Tibial nerve (tissue), 4 donors: ENCODE measurements at regions not wholly inside any gene's neighbourhood (a gene's known extent, or its start where the extent isn't known, plus 50 kb on each side); places are given as distances from the start of the nearest gene placed in this dataset.

Experiments used
- DNase-seq, 2 donors: peaks; one replicate each; pipeline ENCODE4 v3.0.0-alpha.2; 2019; ENCODE audit warnings: low spot score in 2 of 2
- H3K27ac ChIP-seq, 4 donors: fragments of 200-600 bp; sonication (generic) in 3 of 4; one replicate each; pipeline ENCODE4 v1.5.1; 2017 to 2019; ENCODE audit warnings: mild to moderate bottlenecking in 1 of 4
- H3K27me3 ChIP-seq, 2 donors: fragments of 200-600 bp; sonication (generic) in 1 of 2; one replicate each; pipeline versions ENCODE4 v1.5.1 to v1.6.0; 2017 to 2019
- H3K36me3 ChIP-seq, 3 donors: fragments of 200-600 bp; sonication (generic); one replicate each; pipeline ENCODE4 v1.5.1; 2018 to 2019
- H3K4me1 ChIP-seq, 4 donors: fragments of 200-600 bp; sonication (generic) in 3 of 4; one replicate each; pipeline ENCODE4 v1.5.1; 2017 to 2019
- H3K4me3 ChIP-seq, 4 donors: fragments of 200-600 bp; sonication (generic) in 3 of 4; one replicate each; pipeline ENCODE4 v1.5.1; 2017 to 2019; ENCODE audit warnings: mild to moderate bottlenecking in 1 of 4, moderate library complexity in 1 of 4
- H3K9me3 ChIP-seq, 4 donors: fragments of 200-600 bp; sonication (generic) in 3 of 4; one replicate each; pipeline ENCODE4 v1.5.1; 2017 to 2019
- EP300 ChIP-seq, 2 donors: sonication (generic); formaldehyde crosslinking; IDR thresholded peaks; one replicate each; pipeline ENCODE4 v1.6.1; 2017; ENCODE audit warnings: antibody characterized with exemption in 2 of 2, mild to moderate bottlenecking in 1 of 2
- POLR2A ChIP-seq, 2 donors: fragments of 450-650 bp; IDR thresholded peaks; one replicate each; pipeline ENCODE4 v1.6.1; 2017; ENCODE audit warnings: antibody characterized with exemption in 2 of 2, mild to moderate bottlenecking in 2 of 2, moderate library complexity in 2 of 2
- WGBS, 2 donors: methylation state at CpG; one replicate each; pipeline ENCODE4 v1.1.5; 2018; 5-methylcytosine and 5-hydroxymethylcytosine counted together
- TF ChIP-seq, protein P1 (sequence below), 5 experiments: fragments of 200-600 bp in 3 of 5; fragments of 450-650 bp in 2 of 5; sonication (generic) in 3 of 5; IDR thresholded peaks; one replicate each; pipeline ENCODE4 v1.5.1; 2016 to 2019; ENCODE audit warnings: antibody characterized with exemption in 5 of 5, mild to moderate bottlenecking in 3 of 5, moderate library complexity in 2 of 5

DNA sequence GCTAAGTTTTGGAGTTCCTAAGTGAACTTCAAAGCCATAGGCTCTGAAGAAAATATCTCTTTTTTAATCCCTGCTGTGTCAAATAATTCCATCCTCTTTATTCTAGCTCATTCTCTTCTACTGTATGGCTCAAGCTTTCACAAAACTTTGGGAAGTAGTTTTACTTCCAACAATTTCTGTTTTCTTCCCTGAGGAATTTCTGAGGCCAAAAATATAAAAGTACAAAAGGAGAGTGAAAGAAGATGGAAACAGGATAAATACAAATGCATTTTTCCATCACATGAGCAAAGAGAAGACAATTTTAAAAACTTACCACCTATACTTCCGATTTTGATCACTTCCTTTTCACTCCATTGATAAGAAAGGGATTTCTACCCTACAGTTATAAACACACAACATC is 585.7 kb upstream of the DAB2 start:
- Histone ChIP-seq H3K36me3 (no peaks in the 10 kb centered on the region), H3K4me3 (no peak overlapping the region), H3K4me1 (no peaks in the 10 kb centered on the region), H3K27me3 (no peaks in the 10 kb centered on the region), H3K9me3 (peaks cover 0 to 11% (median 1%) of the 10 kb centered on the region in 4 donors), H3K27ac (no peak overlapping the region)
- TF ChIP-seq EP300 (IDR thresholded peaks at IDR 0.05) (no peak), POLR2A (IDR thresholded peaks at IDR 0.05) (no peak)
- TF ChIP-seq, protein P1, sequence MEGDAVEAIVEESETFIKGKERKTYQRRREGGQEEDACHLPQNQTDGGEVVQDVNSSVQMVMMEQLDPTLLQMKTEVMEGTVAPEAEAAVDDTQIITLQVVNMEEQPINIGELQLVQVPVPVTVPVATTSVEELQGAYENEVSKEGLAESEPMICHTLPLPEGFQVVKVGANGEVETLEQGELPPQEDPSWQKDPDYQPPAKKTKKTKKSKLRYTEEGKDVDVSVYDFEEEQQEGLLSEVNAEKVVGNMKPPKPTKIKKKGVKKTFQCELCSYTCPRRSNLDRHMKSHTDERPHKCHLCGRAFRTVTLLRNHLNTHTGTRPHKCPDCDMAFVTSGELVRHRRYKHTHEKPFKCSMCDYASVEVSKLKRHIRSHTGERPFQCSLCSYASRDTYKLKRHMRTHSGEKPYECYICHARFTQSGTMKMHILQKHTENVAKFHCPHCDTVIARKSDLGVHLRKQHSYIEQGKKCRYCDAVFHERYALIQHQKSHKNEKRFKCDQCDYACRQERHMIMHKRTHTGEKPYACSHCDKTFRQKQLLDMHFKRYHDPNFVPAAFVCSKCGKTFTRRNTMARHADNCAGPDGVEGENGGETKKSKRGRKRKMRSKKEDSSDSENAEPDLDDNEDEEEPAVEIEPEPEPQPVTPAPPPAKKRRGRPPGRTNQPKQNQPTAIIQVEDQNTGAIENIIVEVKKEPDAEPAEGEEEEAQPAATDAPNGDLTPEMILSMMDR (IDR thresholded peaks at IDR 0.05), result no peak
- no peak for DNase-seq
- WGBS, 2 donors, result 0 to 72% methylated on average over 1 of the region's 1 CpG

DNA sequence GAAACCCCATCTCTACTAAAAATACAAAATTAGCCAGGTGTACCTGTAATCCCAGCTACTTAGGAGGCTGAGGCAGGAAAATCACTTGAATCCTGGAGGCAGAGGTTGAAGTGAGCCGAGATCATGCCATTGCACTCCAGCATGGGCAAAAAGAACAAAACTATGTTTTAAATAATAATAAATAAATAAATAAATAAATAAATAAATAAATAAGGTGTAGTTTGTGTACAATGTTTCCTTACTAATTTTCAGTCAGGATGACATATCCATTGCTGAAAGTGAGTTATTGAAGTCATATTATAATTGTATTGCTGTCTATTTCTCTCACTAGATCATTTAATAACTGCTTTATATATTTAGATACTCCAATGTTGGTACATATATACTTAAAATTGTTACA is 581.5 kb upstream of the DAB2 start:
- no peaks in the 10 kb centered on the region for H3K4me1 ChIP-seq
- no peak for TF ChIP-seq POLR2A (IDR thresholded peaks at IDR 0.05)
- TF ChIP-seq EP300 (IDR thresholded peaks at IDR 0.05), result no peak
- TF ChIP-seq, protein P1 (IDR thresholded peaks at IDR 0.05), result no peak
- no peaks in the 10 kb centered on the region for H3K27me3 ChIP-seq
- no peak overlapping the region for H3K27ac ChIP-seq
- 96 to 100% methylated on average over 1 of the region's 1 CpG for WGBS, 2 donors
- H3K9me3 ChIP-seq, result peaks cover 0 to 11% (median 5%) of the 10 kb centered on the region in 4 donors
- no peak overlapping the region for H3K4me3 ChIP-seq
- no peak for DNase-seq
- no peaks in the 10 kb centered on the region for H3K36me3 ChIP-seq

GRCh38 chr5:40001796-40002195 is 577.0 kb upstream of the DAB2 start:
- WGBS, 2 donors, result 56 to 64% methylated on average over 1 of the region's 1 CpG
- H3K4me1 ChIP-seq, result no peaks in the 10 kb centered on the region
- TF ChIP-seq, protein P1 (IDR thresholded peaks at IDR 0.05), result no peak
- TF ChIP-seq POLR2A (IDR thresholded peaks at IDR 0.05) (no peak), EP300 (IDR thresholded peaks at IDR 0.05) (no peak)
- no peaks in the 10 kb centered on the region for H3K27me3 ChIP-seq
- no peak for DNase-seq
- H3K9me3 ChIP-seq, result peaks cover 0 to 7% (median 0%) of the 10 kb centered on the region in 4 donors
- no peaks in the 10 kb centered on the region for H3K36me3 ChIP-seq
- no peak overlapping the region for H3K27ac ChIP-seq
- H3K4me3 ChIP-seq, result no peak overlapping the region

DNA sequence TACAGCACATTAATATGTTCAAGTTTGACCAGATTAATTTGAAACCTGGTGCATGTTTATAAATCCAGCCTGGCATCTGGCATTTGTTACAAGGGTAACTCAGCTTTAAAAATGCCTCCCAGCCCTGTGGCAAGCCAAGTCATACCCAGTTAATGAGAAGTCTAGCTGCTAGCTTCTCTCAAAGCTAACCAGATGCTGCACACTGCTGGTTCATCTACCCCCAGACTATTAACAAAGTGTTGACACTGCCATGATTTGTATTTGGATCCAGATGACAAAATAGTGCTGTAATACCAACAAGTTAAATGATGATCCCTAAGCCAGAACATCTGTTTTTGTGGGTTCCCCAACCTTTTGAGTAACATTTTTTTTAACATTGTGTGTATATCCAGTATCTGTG is 573.7 kb upstream of the DAB2 start:
- Histone ChIP-seq H3K4me1 (no peaks in the 10 kb centered on the region), H3K9me3 (peaks cover 0 to 7% (median 0%) of the 10 kb centered on the region in 4 donors), H3K27me3 (no peaks in the 10 kb centered on the region), H3K36me3 (no peaks in the 10 kb centered on the region), H3K4me3 (no peak overlapping the region), H3K27ac (no peak overlapping the region)
- DNase-seq, result no peak
- TF ChIP-seq EP300 (IDR thresholded peaks at IDR 0.05), result no peak
- TF ChIP-seq, protein P1 (IDR thresholded peaks at IDR 0.05), result no peak

- DNase-seq, result no peak
- no peaks in the 10 kb centered on the region for H3K4me1 ChIP-seq
- H3K4me3 ChIP-seq, result no peak overlapping the region
- 84 to 97% methylated on average over 1 of the region's 1 CpG for WGBS, 2 donors
- H3K9me3 ChIP-seq, result no peaks in the 10 kb centered on the region
- H3K27ac ChIP-seq, result no peak overlapping the region
- TF ChIP-seq, protein P1 (IDR thresholded peaks at IDR 0.05), result no peak
- TF ChIP-seq POLR2A (IDR thresholded peaks at IDR 0.05) (no peak), EP300 (IDR thresholded peaks at IDR 0.05) (no peak)
- H3K36me3 ChIP-seq, result no peaks in the 10 kb centered on the region
- H3K27me3 ChIP-seq, result no peaks in the 10 kb centered on the region
Observed at GRCh38 chr5:39995990-39996389, 571.2 kb upstream of the DAB2 start.
